ENCODE measurements at regions not wholly inside any gene's neighbourhood (a gene's known extent, or its start where the extent isn't known, plus 50 kb on each side); places are given as distances from the start of the nearest gene placed in this dataset.

DNA sequence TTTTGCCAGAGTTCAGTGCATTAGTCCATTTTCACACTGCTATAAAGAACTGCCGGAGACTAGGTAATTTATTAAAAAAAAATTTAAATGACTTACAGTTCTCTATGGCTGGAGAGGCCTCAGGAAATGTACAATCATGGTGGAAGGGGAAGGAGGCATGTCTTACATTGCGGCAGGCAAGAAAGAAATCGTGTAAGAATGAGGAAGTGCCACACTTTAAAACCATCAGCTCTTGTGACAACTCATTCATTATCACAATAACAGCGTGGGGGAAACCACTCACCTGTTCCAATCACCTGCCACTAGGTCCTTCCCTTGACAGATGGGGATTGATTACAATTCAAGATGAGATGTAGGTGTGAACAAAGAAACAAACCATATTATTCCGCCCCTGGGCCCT, 1361.4 kb downstream of the NSUN3 start:
- TF ChIP-seq, protein P1, sequence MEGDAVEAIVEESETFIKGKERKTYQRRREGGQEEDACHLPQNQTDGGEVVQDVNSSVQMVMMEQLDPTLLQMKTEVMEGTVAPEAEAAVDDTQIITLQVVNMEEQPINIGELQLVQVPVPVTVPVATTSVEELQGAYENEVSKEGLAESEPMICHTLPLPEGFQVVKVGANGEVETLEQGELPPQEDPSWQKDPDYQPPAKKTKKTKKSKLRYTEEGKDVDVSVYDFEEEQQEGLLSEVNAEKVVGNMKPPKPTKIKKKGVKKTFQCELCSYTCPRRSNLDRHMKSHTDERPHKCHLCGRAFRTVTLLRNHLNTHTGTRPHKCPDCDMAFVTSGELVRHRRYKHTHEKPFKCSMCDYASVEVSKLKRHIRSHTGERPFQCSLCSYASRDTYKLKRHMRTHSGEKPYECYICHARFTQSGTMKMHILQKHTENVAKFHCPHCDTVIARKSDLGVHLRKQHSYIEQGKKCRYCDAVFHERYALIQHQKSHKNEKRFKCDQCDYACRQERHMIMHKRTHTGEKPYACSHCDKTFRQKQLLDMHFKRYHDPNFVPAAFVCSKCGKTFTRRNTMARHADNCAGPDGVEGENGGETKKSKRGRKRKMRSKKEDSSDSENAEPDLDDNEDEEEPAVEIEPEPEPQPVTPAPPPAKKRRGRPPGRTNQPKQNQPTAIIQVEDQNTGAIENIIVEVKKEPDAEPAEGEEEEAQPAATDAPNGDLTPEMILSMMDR (IDR thresholded peaks at IDR 0.05): no peak
- no peak for TF ChIP-seq EZH2 (IDR thresholded peaks at IDR 0.05; ENCODE audit: borderline replicate concordance, insufficient read depth, low read depth, low read length, poor library complexity, severe bottlenecking)

All from B cell (primary cell).